ENCODE measurements at regions not wholly inside any gene's neighbourhood (a gene's known extent, or its start where the extent isn't known, plus 50 kb on each side); places are given as distances from the start of the nearest gene placed in this dataset.

GRCh38 chr20:50310673-50311051, 120.0 kb downstream of the CEBPB start:
- no peak for TF ChIP-seq ZNF274 (IDR thresholded peaks at IDR 0.05; ENCODE audit: low read depth, low read length)
- no peak for TF ChIP-seq YY1 (IDR thresholded peaks at IDR 0.05; ENCODE audit: insufficient read depth, insufficient read length)

Measured in NT2/D1 (cell line).